ENCODE measurements at regions not wholly inside any gene's neighbourhood (a gene's known extent, or its start where the extent isn't known, plus 50 kb on each side); places are given as distances from the start of the nearest gene placed in this dataset.

GRCh38 chr10:89875557-89875956 is 174.2 kb downstream of the KIF20B start:
- Histone ChIP-seq H3K27ac (ENCODE audit: low read depth, low read length) (no peak overlapping the region), H3K9ac (ENCODE audit: low read length) (no peak overlapping the region), H3K9me3 (ENCODE audit: insufficient read depth, low read length) (no peaks in the 10 kb centered on the region), H3K27me3 (ENCODE audit: low read length) (no peaks in the 10 kb centered on the region), H3K4me3 (ENCODE audit: insufficient read depth, low read length, poor library complexity, severe bottlenecking) (no peak overlapping the region), H4K20me1 (ENCODE audit: low read depth, low read length) (no peaks in the 10 kb centered on the region), H3K4me2 (ENCODE audit: low read depth, low read length, poor library complexity, severe bottlenecking) (no peak overlapping the region), H2AFZ (ENCODE audit: low read depth, low read length, severe bottlenecking) (no peak overlapping the region), H3F3A (ENCODE audit: insufficient read depth) (no peaks in the 10 kb centered on the region), H3K36me3 (ENCODE audit: low read length) (no peaks in the 10 kb centered on the region), H3K9me2 (replicated peaks; ENCODE audit: insufficient read depth, low read length) (no peaks in the 10 kb centered on the region), H3K79me2 (ENCODE audit: insufficient read depth, low read length) (no peaks in the 10 kb centered on the region)
- TF ChIP-seq CTCF (IDR thresholded peaks at IDR 0.05; ENCODE audit: insufficient read depth, low read length, poor library complexity, severe bottlenecking) (no peak), EZH2phosphoT487 (conservative IDR thresholded peaks at IDR 0.05; ENCODE audit: low read length) (no peak)

GRCh38 chr10:89879121-89879520 is 177.7 kb downstream of the KIF20B start:
- Histone ChIP-seq H3K27me3 (ENCODE audit: low read length) (no peaks in the 10 kb centered on the region), H2AFZ (ENCODE audit: low read depth, low read length, severe bottlenecking) (no peak overlapping the region), H3K4me3 (ENCODE audit: insufficient read depth, low read length, poor library complexity, severe bottlenecking) (no peak overlapping the region), H3K27ac (ENCODE audit: low read depth, low read length) (no peak overlapping the region), H3K9me3 (ENCODE audit: insufficient read depth, low read length) (no peaks in the 10 kb centered on the region), H3K9ac (ENCODE audit: low read length) (no peak overlapping the region), H3K36me3 (ENCODE audit: low read length) (no peaks in the 10 kb centered on the region), H3K79me2 (ENCODE audit: insufficient read depth, low read length) (no peaks in the 10 kb centered on the region), H4K20me1 (ENCODE audit: low read depth, low read length) (no peaks in the 10 kb centered on the region), H3K9me2 (replicated peaks; ENCODE audit: insufficient read depth, low read length) (no peaks in the 10 kb centered on the region), H3K4me2 (ENCODE audit: low read depth, low read length, poor library complexity, severe bottlenecking) (no peak overlapping the region), H3F3A (ENCODE audit: insufficient read depth) (no peaks in the 10 kb centered on the region)
- TF ChIP-seq CTCF (IDR thresholded peaks at IDR 0.05; ENCODE audit: insufficient read depth, low read length, poor library complexity, severe bottlenecking), result no peak
- TF ChIP-seq EZH2phosphoT487 (conservative IDR thresholded peaks at IDR 0.05; ENCODE audit: low read length), result no peak

- Histone ChIP-seq H3K9me3 (ENCODE audit: insufficient read depth, low read length) (no peaks in the 10 kb centered on the region), H3K4me3 (ENCODE audit: insufficient read depth, low read length, poor library complexity, severe bottlenecking) (no peak overlapping the region), H2AFZ (ENCODE audit: low read depth, low read length, severe bottlenecking) (no peak overlapping the region), H3K27me3 (ENCODE audit: low read length) (no peaks in the 10 kb centered on the region), H3K36me3 (ENCODE audit: low read length) (no peaks in the 10 kb centered on the region), H3K4me2 (ENCODE audit: low read depth, low read length, poor library complexity, severe bottlenecking) (no peak overlapping the region), H3K9me2 (replicated peaks; ENCODE audit: insufficient read depth, low read length) (no peaks in the 10 kb centered on the region), H3F3A (ENCODE audit: insufficient read depth) (no peaks in the 10 kb centered on the region), H4K20me1 (ENCODE audit: low read depth, low read length) (no peaks in the 10 kb centered on the region), H3K79me2 (ENCODE audit: insufficient read depth, low read length) (no peaks in the 10 kb centered on the region), H3K27ac (ENCODE audit: low read depth, low read length) (no peak overlapping the region), H3K9ac (ENCODE audit: low read length) (no peak overlapping the region)
- TF ChIP-seq EZH2phosphoT487 (conservative IDR thresholded peaks at IDR 0.05; ENCODE audit: low read length) (no peak), CTCF (IDR thresholded peaks at IDR 0.05; ENCODE audit: insufficient read depth, low read length, poor library complexity, severe bottlenecking) (no peak)
Observed at GRCh38 chr10:89887406-89887805, 186.0 kb downstream of the KIF20B start.

All from SU-DHL-6 (cell line).